Superior temporal gyrus (tissue), 1 donor: ENCODE measurements at regions not wholly inside any gene's neighbourhood (a gene's known extent, or its start where the extent isn't known, plus 50 kb on each side); places are given as distances from the start of the nearest gene placed in this dataset.
"Not testable (repeated sequence)": the region's sequence is repeated elsewhere in the genome, so short reads cannot be mapped to it uniquely, and the experiment has no call there.

Experiments
- DNase-seq: peaks from one replicate; pipeline ENCODE4 v3.0.0-alpha.2; 2016; ENCODE audit errors: extremely low spot score

GRCh38 chr6:91926361-91926760 is 1339.5 kb upstream of the MAP3K7 start:
- DNase-seq = no peak

- no peak for DNase-seq
Observed at GRCh38 chr6:91911945-91912344, 1325.1 kb upstream of the MAP3K7 start.

GRCh38 chr6:91904586-91905164 is 1317.8 kb upstream of the MAP3K7 start:
- DNase-seq = no peak

GRCh38 chr6:91895599-91896285 is 1308.9 kb upstream of the MAP3K7 start:
- DNase-seq = no peak

- DNase-seq = no peak
Observed at GRCh38 chr6:91886183-91886795, 1299.4 kb upstream of the MAP3K7 start.

- not testable (repeated sequence) for DNase-seq
Observed at GRCh38 chr6:91881791-91882190, 1294.9 kb upstream of the MAP3K7 start.

GRCh38 chr6:91879386-91879995 is 1292.6 kb upstream of the MAP3K7 start:
- no peak for DNase-seq

GRCh38 chr6:91877994-91878393 is 1291.1 kb upstream of the MAP3K7 start:
- no peak for DNase-seq

GRCh38 chr6:91874971-91875370 is 1288.1 kb upstream of the MAP3K7 start:
- no peak for DNase-seq

GRCh38 chr6:91868539-91869202 is 1281.8 kb upstream of the MAP3K7 start:
- no peak for DNase-seq

GRCh38 chr6:91865889-91866288 is 1279.0 kb upstream of the MAP3K7 start:
- no peak for DNase-seq

GRCh38 chr6:91864911-91865310 is 1278.0 kb upstream of the MAP3K7 start:
- DNase-seq = no peak

- DNase-seq = peak; percentile 59
Observed at GRCh38 chr6:91860541-91861335, 1273.9 kb upstream of the MAP3K7 start.

GRCh38 chr6:91852252-91852651 is 1265.4 kb upstream of the MAP3K7 start:
- DNase-seq = no peak

- no peak for DNase-seq
Observed at GRCh38 chr6:91834813-91835212, 1247.9 kb upstream of the MAP3K7 start.

GRCh38 chr6:91827151-91827550 is 1240.3 kb upstream of the MAP3K7 start:
- DNase-seq = no peak

GRCh38 chr6:91826128-91826527 is 1239.3 kb upstream of the MAP3K7 start:
- no peak for DNase-seq

- no peak for DNase-seq
Observed at GRCh38 chr6:91824331-91824730, 1237.5 kb upstream of the MAP3K7 start.

- no peak for DNase-seq
Observed at GRCh38 chr6:91822581-91822980, 1235.7 kb upstream of the MAP3K7 start.

- no peak for DNase-seq
Observed at GRCh38 chr6:91816335-91816734, 1229.5 kb upstream of the MAP3K7 start.

- DNase-seq = no peak
Observed at GRCh38 chr6:91813641-91814040, 1226.8 kb upstream of the MAP3K7 start.
